Breast epithelium (tissue), 4 donors: ENCODE measurements at regions not wholly inside any gene's neighbourhood (a gene's known extent, or its start where the extent isn't known, plus 50 kb on each side); places are given as distances from the start of the nearest gene placed in this dataset.

Experiments
- DNase-seq, 2 donors: peaks; one replicate each; pipeline ENCODE4 v3.0.0-alpha.2; 2019; ENCODE audit warnings: low spot score in 2 of 2
- H3K27ac ChIP-seq, 2 donors: fragments of 200-600 bp; sonication (generic) in 1 of 2; one replicate each; pipeline ENCODE4 v1.5.1; 2016 to 2019; ENCODE audit warnings: mild to moderate bottlenecking in 1 of 2
- H3K27me3 ChIP-seq, 2 donors: fragments of 200-600 bp; sonication (generic) in 1 of 2; one replicate each; pipeline versions ENCODE4 v1.5.1 to v1.6.0; 2017 to 2019; ENCODE audit warnings: control low read depth in 1 of 2, mild to moderate bottlenecking in 1 of 2
- H3K36me3 ChIP-seq: fragments of 200-600 bp; one replicate; pipeline ENCODE4 v1.5.1; 2019
- H3K4me1 ChIP-seq, 2 donors: fragments of 200-600 bp; sonication (generic); one replicate each; pipeline ENCODE4 v1.5.1; 2016 to 2019; ENCODE audit warnings: control low read depth in 1 of 2
- H3K4me3 ChIP-seq, 3 donors: fragments of 200-600 bp; sonication (generic); 1 replicate in 2 of 3; 2 replicates in 1 of 3; pipeline ENCODE4 v1.5.1; 2016 to 2019; ENCODE audit warnings: mild to moderate bottlenecking in 3 of 3, moderate library complexity in 2 of 3
- H3K9me3 ChIP-seq, 2 donors: fragments of 200-600 bp; sonication (generic) in 1 of 2; one replicate each; pipeline ENCODE4 v1.5.1; 2016 to 2019; ENCODE audit warnings: control low read depth in 1 of 2
- POLR2A ChIP-seq: fragments of 450-650 bp; IDR thresholded peaks from one replicate; pipeline ENCODE4 v1.6.1; 2016; ENCODE audit warnings: antibody characterized with exemption, mild to moderate bottlenecking, moderate library complexity
- POLR2AphosphoS5 ChIP-seq, 3 donors: sonication (generic); formaldehyde crosslinking; IDR thresholded peaks; one replicate each; pipeline ENCODE4 v1.6.1; 2017; ENCODE audit warnings: antibody characterized with exemption in 3 of 3
- intact Hi-C: fragments of 100-400 bp; cut with DNase I; formaldehyde crosslinking; loops from one replicate; pipeline ENCODE4 v1.15.1; 2023; ENCODE audit warnings: low total_unique reads
- TF ChIP-seq, protein P1 (sequence below), 3 donors: fragments of 450-650 bp; IDR thresholded peaks; one replicate each; pipeline ENCODE4 v1.5.1; 2016 to 2017; ENCODE audit warnings: antibody characterized with exemption in 3 of 3, mild to moderate bottlenecking in 3 of 3, moderate library complexity in 3 of 3

DNA sequence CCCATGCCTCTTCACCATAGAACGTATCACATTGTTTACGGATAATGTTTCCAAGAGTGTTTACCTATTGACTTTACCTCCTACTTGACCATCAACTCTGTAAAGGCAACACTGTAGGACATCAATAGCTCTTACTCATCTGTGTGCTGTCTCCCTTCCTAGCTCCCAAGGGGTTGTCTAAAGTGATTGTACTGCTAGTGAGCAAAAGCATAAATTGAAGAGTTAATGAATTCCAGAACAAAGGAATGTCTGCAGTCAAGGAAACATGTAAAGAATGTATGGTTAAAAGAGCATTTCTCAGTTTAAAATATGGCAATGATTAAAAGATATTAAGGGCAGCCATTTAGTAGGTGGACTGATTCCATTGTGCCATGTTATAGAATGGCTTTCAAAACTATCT lies 985.4 kb downstream of the TBC1D32 start:
- H3K4me3 ChIP-seq, result no peak overlapping the region
- DNase-seq, result no peak
- intact Hi-C loops, result no loop called here
- no peaks in the 10 kb centered on the region for H3K36me3 ChIP-seq
- H3K27ac ChIP-seq, result no peak overlapping the region
- no peaks in the 10 kb centered on the region for H3K9me3 ChIP-seq
- H3K27me3 ChIP-seq, result no peaks in the 10 kb centered on the region
- TF ChIP-seq POLR2AphosphoS5 (IDR thresholded peaks at IDR 0.05), result no peak
- TF ChIP-seq, protein P1, sequence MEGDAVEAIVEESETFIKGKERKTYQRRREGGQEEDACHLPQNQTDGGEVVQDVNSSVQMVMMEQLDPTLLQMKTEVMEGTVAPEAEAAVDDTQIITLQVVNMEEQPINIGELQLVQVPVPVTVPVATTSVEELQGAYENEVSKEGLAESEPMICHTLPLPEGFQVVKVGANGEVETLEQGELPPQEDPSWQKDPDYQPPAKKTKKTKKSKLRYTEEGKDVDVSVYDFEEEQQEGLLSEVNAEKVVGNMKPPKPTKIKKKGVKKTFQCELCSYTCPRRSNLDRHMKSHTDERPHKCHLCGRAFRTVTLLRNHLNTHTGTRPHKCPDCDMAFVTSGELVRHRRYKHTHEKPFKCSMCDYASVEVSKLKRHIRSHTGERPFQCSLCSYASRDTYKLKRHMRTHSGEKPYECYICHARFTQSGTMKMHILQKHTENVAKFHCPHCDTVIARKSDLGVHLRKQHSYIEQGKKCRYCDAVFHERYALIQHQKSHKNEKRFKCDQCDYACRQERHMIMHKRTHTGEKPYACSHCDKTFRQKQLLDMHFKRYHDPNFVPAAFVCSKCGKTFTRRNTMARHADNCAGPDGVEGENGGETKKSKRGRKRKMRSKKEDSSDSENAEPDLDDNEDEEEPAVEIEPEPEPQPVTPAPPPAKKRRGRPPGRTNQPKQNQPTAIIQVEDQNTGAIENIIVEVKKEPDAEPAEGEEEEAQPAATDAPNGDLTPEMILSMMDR (IDR thresholded peaks at IDR 0.05), result no peak
- TF ChIP-seq POLR2A, result no peak
- H3K4me1 ChIP-seq, result no peaks in the 10 kb centered on the region

DNA sequence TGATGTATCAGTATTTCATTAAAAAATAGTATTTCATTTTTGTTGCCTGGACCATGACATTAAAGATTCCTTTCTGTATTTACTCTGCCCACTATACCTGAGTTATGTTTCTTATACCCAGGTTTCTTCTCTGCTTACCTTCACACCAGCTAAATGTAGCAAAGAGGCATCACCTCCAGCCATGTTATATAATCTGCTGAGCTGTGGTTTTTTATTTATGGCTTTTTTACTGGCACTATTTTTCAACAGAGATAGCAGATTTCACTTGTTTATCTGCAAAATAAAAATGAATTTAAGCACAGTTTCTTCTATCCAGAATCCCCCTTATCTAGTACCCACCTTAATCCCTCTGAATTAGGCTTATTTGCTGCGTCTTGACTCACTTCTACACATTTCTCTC lies 979.0 kb upstream of the MAN1A1 start:
- no peak for TF ChIP-seq POLR2A
- TF ChIP-seq, protein P1 (IDR thresholded peaks at IDR 0.05), result no peak
- no peak for TF ChIP-seq POLR2AphosphoS5 (IDR thresholded peaks at IDR 0.05)
- Histone ChIP-seq H3K27ac (no peak overlapping the region), H3K4me1 (no peaks in the 10 kb centered on the region), H3K9me3 (no peaks in the 10 kb centered on the region), H3K4me3 (no peak overlapping the region), H3K27me3 (no peaks in the 10 kb centered on the region), H3K36me3 (no peaks in the 10 kb centered on the region)
- DNase-seq, result no peak
- intact Hi-C loops, result no loop called here

DNA sequence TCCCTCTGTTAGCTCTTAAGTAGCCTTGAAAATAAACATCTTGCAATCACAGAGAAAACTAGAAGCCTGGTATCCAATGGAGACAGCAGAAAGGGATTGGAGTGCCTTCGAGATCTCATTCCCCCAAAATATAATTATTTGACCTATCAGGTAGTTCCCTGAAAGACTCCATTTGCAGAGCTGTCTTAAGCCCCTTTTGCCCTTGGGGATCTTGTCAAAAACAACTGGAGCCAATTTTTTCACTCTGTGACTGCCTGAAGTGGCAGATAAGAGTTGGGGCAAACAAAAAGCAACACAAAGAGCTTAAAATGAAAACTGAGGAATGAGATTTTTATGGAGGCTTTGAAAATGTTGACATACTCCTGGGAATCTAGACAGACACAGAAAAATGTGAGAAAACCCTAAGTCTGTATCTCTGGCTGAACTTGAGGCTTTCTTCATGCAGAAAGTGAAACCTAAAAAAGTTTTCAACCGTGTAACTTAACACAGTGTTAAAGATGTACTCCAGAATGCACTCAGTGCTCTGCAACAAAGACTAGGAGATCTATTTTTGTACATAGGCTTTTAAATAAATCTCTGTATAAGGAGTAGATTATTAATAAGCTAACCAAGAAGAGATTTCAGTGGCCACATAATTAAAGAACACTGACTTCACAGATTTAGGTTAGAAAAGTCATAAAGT lies 971.1 kb upstream of the MAN1A1 start:
- intact Hi-C loops, result no loop called here
- H3K4me3 ChIP-seq, result no peak overlapping the region
- TF ChIP-seq POLR2A, result no peak
- TF ChIP-seq POLR2AphosphoS5 (IDR thresholded peaks at IDR 0.05), result no peak
- TF ChIP-seq, protein P1 (IDR thresholded peaks at IDR 0.05), result no peak

DNA sequence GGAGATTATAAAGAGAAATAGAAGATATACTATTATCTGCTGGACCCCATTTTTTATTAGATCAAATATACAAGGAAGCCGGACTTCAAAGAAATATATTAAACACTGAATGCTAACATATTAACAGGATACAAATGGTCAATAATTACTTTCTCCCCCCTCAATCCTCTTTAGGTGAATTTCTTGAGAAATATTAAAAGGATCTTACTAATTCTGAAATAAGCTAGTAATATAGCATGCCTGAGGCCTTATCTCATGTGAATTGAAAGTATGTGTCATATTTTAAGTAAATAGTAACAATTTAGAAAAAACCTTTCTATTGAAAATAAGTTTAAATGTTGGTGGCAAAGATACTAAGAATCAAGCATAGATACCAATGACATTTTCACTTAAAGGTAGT lies 954.7 kb upstream of the MAN1A1 start:
- no peaks in the 10 kb centered on the region for H3K4me1 ChIP-seq
- peaks cover 3% of the 10 kb centered on the region for H3K36me3 ChIP-seq
- no peak for DNase-seq
- no peak overlapping the region for H3K27ac ChIP-seq
- no peaks in the 10 kb centered on the region for H3K27me3 ChIP-seq
- H3K4me3 ChIP-seq, result no peak overlapping the region
- intact Hi-C loops, result no loop called here
- TF ChIP-seq POLR2AphosphoS5 (IDR thresholded peaks at IDR 0.05), result no peak
- TF ChIP-seq POLR2A, result no peak
- TF ChIP-seq, protein P1 (IDR thresholded peaks at IDR 0.05), result no peak
- no peaks in the 10 kb centered on the region for H3K9me3 ChIP-seq

More for the DNA sequence above, 971.1 kb upstream of the MAN1A1 start:
- Histone ChIP-seq H3K36me3 (no peaks in the 10 kb centered on the region), H3K27ac (no peak overlapping the region), H3K9me3 (peaks cover 0 to 10% of the 10 kb centered on the region in 2 donors), H3K27me3 (no peaks in the 10 kb centered on the region), H3K4me1 (no peaks in the 10 kb centered on the region)
- no peak for DNase-seq

DNA sequence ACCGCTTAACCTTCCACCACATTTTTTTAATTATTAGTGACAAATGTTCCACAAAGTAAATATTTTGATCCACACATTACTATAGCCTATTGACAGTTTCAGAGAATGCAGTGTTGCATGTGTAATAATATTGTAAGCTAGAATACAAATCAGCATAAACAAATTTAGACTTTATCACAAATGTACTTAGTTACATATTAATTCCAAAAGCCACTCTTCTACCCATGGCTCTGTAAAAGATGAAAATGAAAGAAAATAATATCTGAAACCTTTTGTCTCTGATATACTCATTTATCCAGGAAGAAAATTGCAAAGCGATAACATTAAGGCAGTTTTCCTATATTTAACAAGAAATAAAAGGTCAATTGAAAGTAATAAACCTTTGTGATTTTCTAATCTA lies 954.0 kb upstream of the MAN1A1 start:
- Histone ChIP-seq H3K9me3 (no peaks in the 10 kb centered on the region), H3K36me3 (peaks cover 3% of the 10 kb centered on the region)

More for the DNA sequence above, 954.0 kb upstream of the MAN1A1 start:
- no peak overlapping the region for H3K27ac ChIP-seq
- H3K4me3 ChIP-seq, result no peak overlapping the region
- TF ChIP-seq POLR2AphosphoS5 (IDR thresholded peaks at IDR 0.05), result no peak
- TF ChIP-seq, protein P1 (IDR thresholded peaks at IDR 0.05), result no peak
- TF ChIP-seq POLR2A, result no peak
- no peaks in the 10 kb centered on the region for H3K27me3 ChIP-seq
- no peak for DNase-seq
- H3K4me1 ChIP-seq, result no peaks in the 10 kb centered on the region
- intact Hi-C loops, result no loop called here
